Muscle of leg (tissue), 3 donors: ENCODE measurements at regions not wholly inside any gene's neighbourhood (a gene's known extent, or its start where the extent isn't known, plus 50 kb on each side); places are given as distances from the start of the nearest gene placed in this dataset.
A peak's percentile ranks its signal among the peaks of the same experiment; 100 is the strongest.

ENCODE experiments used
- DNase-seq: peaks from one replicate; pipeline ENCODE4 v3.0.0; 2013
- H3K27ac ChIP-seq: one replicate; pipeline ENCODE4 v1.5.1; 2013; ENCODE audit warnings: mild to moderate bottlenecking, low read length, control low read depth
- H3K27me3 ChIP-seq: one replicate; pipeline ENCODE4 v1.6.1; 2013; ENCODE audit warnings: low read length; ENCODE audit not compliant: control insufficient read depth, insufficient read depth
- H3K36me3 ChIP-seq: one replicate; pipeline ENCODE4 v1.6.1; 2013; ENCODE audit warnings: low read length; ENCODE audit not compliant: control insufficient read depth, insufficient read depth
- H3K4me1 ChIP-seq: one replicate; pipeline ENCODE4 v1.6.1; 2013; ENCODE audit warnings: low read length; ENCODE audit not compliant: control insufficient read depth, insufficient read depth
- H3K4me3 ChIP-seq: one replicate; pipeline ENCODE4 v1.5.1; 2013; ENCODE audit warnings: low read length, control low read depth
- H3K9me3 ChIP-seq: replicated peaks from 2 replicates; pipeline ENCODE4 v1.6.1; 2013; ENCODE audit warnings: low read depth, low read length; ENCODE audit not compliant: control insufficient read depth
- WGBS: methylation state at CpG from one replicate; pipeline ENCODE4 v1.1.5; 2013; ENCODE audit warnings: missing lambda C conversion rate; ENCODE audit not compliant: insufficient coverage; 5-methylcytosine and 5-hydroxymethylcytosine counted together

- Histone ChIP-seq H3K27ac (no peak overlapping the region), H3K27me3 (no peaks in the 10 kb centered on the region), H3K4me1 (peaks cover 3% of the 10 kb centered on the region), H3K36me3 (no peaks in the 10 kb centered on the region), H3K4me3 (no peak overlapping the region), H3K9me3 (no peaks in the 10 kb centered on the region)
- WGBS, result 88% methylated on average over 3 of the region's 4 CpGs
- DNase-seq, result no peak
These were observed 92.3 kb upstream of the LMNTD1 start for GRCh38 chr12:25645427-25645826.

GRCh38 chr12:25651931-25652330, 98.8 kb upstream of the LMNTD1 start:
- DNase-seq, result no peak
- Histone ChIP-seq H3K36me3 (no peaks in the 10 kb centered on the region), H3K4me1 (peaks cover 3% of the 10 kb centered on the region), H3K4me3 (no peak overlapping the region), H3K27me3 (no peaks in the 10 kb centered on the region), H3K27ac (no peak overlapping the region), H3K9me3 (no peaks in the 10 kb centered on the region)
- WGBS, result no CpG with 5 or more reads among the region's 1 CpG

GRCh38 chr12:25652371-25652770, 99.3 kb upstream of the LMNTD1 start:
- Histone ChIP-seq H3K9me3 (no peaks in the 10 kb centered on the region), H3K27ac (no peak overlapping the region)

GRCh38 chr12:25653487-25654175, 100.5 kb upstream of the LMNTD1 start:
- Histone ChIP-seq H3K4me3 (no peak overlapping the region), H3K9me3 (no peaks in the 10 kb centered on the region), H3K4me1 (peaks cover under 1% of the 10 kb centered on the region), H3K27me3 (no peaks in the 10 kb centered on the region), H3K27ac (no peak overlapping the region), H3K36me3 (no peaks in the 10 kb centered on the region)
- peak; percentile 61 for DNase-seq
- WGBS, result 61% methylated on average over 5 of the region's 8 CpGs

More at GRCh38 chr12:25652371-25652770, 99.3 kb upstream of the LMNTD1 start:
- no peaks in the 10 kb centered on the region for H3K27me3 ChIP-seq
- no peaks in the 10 kb centered on the region for H3K36me3 ChIP-seq
- WGBS, result no CpG with 5 or more reads among the region's 2 CpGs
- H3K4me3 ChIP-seq, result no peak overlapping the region
- DNase-seq, result no peak
- H3K4me1 ChIP-seq, result peaks cover 3% of the 10 kb centered on the region

- WGBS, result 81% methylated on average over 4 of the region's 5 CpGs
- no peaks in the 10 kb centered on the region for H3K27me3 ChIP-seq
These were observed 102.6 kb upstream of the LMNTD1 start for GRCh38 chr12:25655702-25656101.

GRCh38 chr12:25659621-25660020, 106.5 kb upstream of the LMNTD1 start:
- no peaks in the 10 kb centered on the region for H3K4me1 ChIP-seq
- no peaks in the 10 kb centered on the region for H3K9me3 ChIP-seq
- H3K27me3 ChIP-seq, result no peaks in the 10 kb centered on the region
- DNase-seq, result peak; percentile 38
- no CpG with 5 or more reads among the region's 2 CpGs for WGBS
- H3K4me3 ChIP-seq, result no peak overlapping the region
- no peak overlapping the region for H3K27ac ChIP-seq
- no peaks in the 10 kb centered on the region for H3K36me3 ChIP-seq

More at GRCh38 chr12:25655702-25656101, 102.6 kb upstream of the LMNTD1 start:
- no peak for DNase-seq
- H3K36me3 ChIP-seq, result no peaks in the 10 kb centered on the region
- H3K9me3 ChIP-seq, result no peaks in the 10 kb centered on the region
- no peak overlapping the region for H3K27ac ChIP-seq
- no peaks in the 10 kb centered on the region for H3K4me1 ChIP-seq
- no peak overlapping the region for H3K4me3 ChIP-seq

GRCh38 chr12:25670076-25671055, 117.3 kb upstream of the LMNTD1 start:
- Histone ChIP-seq H3K9me3 (no peaks in the 10 kb centered on the region), H3K4me1 (no peaks in the 10 kb centered on the region), H3K4me3 (no peak overlapping the region), H3K27me3 (no peaks in the 10 kb centered on the region), H3K36me3 (no peaks in the 10 kb centered on the region), H3K27ac (no peak overlapping the region)
- 89% methylated on average over 3 of the region's 5 CpGs for WGBS
- DNase-seq, result no peak

GRCh38 chr12:25675808-25676207, 122.7 kb upstream of the LMNTD1 start:
- DNase-seq, result no peak
- H3K4me3 ChIP-seq, result no peak overlapping the region
- 45% methylated on average over 2 of the region's 2 CpGs for WGBS
- H3K27me3 ChIP-seq, result no peaks in the 10 kb centered on the region
- no peaks in the 10 kb centered on the region for H3K36me3 ChIP-seq
- H3K27ac ChIP-seq, result no peak overlapping the region
- no peaks in the 10 kb centered on the region for H3K4me1 ChIP-seq
- H3K9me3 ChIP-seq, result no peaks in the 10 kb centered on the region

GRCh38 chr12:25677232-25677937, 124.3 kb upstream of the LMNTD1 start:
- no peaks in the 10 kb centered on the region for H3K27me3 ChIP-seq
- no peak for DNase-seq
- no peak overlapping the region for H3K4me3 ChIP-seq
- H3K27ac ChIP-seq, result no peak overlapping the region
- no peaks in the 10 kb centered on the region for H3K4me1 ChIP-seq
- WGBS, result 83% methylated on average over 2 of the region's 4 CpGs
- H3K36me3 ChIP-seq, result no peaks in the 10 kb centered on the region
- no peaks in the 10 kb centered on the region for H3K9me3 ChIP-seq

- Histone ChIP-seq H3K36me3 (no peaks in the 10 kb centered on the region), H3K9me3 (no peaks in the 10 kb centered on the region), H3K4me1 (no peaks in the 10 kb centered on the region), H3K27ac (no peak overlapping the region), H3K4me3 (no peak overlapping the region), H3K27me3 (no peaks in the 10 kb centered on the region)
- DNase-seq, result no peak
- WGBS, result no CpG with 5 or more reads among the region's 4 CpGs
These were observed 128.5 kb upstream of the LMNTD1 start for GRCh38 chr12:25681580-25681979.
